C4-2B (cell line): ENCODE measurements at regions not wholly inside any gene's neighbourhood (a gene's known extent, or its start where the extent isn't known, plus 50 kb on each side); places are given as distances from the start of the nearest gene placed in this dataset.

Experiments
- ZFX ChIP-seq: fragments of 450-650 bp; IDR thresholded peaks from 2 replicates; pipeline ENCODE4 v1.6.1; 2017
- TF ChIP-seq, protein P1 (sequence below): fragments of 450-650 bp; conservative IDR thresholded peaks from 2 replicates; pipeline ENCODE4 v1.5.1; 2017; ENCODE audit warnings: mild to moderate bottlenecking

DNA sequence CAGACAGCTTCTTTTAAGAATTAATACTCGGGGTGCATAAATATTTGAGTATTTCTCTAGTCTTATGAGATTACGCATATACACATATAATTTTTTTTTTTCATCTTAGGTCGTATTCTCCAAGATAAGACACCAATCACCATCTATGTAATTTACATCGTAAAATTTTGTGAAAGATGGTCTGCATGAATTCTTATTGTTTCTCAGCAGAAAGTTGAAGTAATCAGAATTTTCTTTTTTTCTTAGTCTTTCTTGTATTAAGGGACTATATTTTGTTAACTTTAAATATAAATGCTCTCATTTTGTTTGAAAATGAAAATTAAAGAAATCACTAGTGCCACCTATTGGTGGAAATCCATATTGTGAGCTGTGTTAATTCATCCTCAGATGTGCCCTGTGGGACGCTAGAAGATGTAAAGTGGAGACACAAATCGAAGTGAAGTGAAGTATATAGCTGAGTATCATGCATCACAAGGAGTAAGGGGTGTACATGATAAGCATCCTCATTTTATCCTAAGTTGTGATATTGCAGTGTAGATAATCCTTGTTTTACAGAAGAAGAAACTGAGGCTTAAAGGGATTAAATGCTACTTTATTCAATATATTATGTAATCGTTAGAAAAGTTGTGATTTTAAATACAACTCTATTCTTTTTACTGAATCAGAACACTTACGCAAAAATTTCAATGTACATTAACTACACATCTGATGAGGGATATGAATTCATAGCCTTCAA, 2084.3 kb downstream of the LRRC4C start:
- TF ChIP-seq, protein P1, sequence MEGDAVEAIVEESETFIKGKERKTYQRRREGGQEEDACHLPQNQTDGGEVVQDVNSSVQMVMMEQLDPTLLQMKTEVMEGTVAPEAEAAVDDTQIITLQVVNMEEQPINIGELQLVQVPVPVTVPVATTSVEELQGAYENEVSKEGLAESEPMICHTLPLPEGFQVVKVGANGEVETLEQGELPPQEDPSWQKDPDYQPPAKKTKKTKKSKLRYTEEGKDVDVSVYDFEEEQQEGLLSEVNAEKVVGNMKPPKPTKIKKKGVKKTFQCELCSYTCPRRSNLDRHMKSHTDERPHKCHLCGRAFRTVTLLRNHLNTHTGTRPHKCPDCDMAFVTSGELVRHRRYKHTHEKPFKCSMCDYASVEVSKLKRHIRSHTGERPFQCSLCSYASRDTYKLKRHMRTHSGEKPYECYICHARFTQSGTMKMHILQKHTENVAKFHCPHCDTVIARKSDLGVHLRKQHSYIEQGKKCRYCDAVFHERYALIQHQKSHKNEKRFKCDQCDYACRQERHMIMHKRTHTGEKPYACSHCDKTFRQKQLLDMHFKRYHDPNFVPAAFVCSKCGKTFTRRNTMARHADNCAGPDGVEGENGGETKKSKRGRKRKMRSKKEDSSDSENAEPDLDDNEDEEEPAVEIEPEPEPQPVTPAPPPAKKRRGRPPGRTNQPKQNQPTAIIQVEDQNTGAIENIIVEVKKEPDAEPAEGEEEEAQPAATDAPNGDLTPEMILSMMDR = peak; percentile 81
- no peak for TF ChIP-seq ZFX
